ENCODE measurements at regions not wholly inside any gene's neighbourhood (a gene's known extent, or its start where the extent isn't known, plus 50 kb on each side); places are given as distances from the start of the nearest gene placed in this dataset.

DNA sequence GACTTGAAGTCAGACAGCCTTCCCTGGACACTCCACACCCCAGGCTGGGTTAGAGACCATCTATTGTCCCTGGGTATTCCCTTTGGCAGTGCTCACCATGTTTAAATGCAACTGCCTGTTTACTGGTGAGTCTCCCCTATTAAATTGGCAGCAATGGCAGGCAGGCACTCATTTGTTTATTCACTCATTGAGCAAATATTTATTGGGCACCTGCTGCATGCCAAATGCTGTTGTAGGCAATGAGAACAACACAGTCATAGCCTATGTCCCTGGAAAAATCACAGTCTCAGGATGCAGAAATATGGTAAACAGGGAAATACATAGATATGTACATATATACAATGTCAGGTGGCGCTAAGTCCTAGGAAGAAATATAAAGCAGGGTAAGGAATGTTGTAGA lies 212.8 kb downstream of the SUDS3 start:
- no peaks in the 10 kb centered on the region for H3K36me3 ChIP-seq
- no peak for DNase-seq
- intact Hi-C loops (cut with DNase I), result no loop called here
- H3K27me3 ChIP-seq, result no peaks in the 10 kb centered on the region
- H3K4me3 ChIP-seq, result no peak overlapping the region
- TF ChIP-seq, protein P1, sequence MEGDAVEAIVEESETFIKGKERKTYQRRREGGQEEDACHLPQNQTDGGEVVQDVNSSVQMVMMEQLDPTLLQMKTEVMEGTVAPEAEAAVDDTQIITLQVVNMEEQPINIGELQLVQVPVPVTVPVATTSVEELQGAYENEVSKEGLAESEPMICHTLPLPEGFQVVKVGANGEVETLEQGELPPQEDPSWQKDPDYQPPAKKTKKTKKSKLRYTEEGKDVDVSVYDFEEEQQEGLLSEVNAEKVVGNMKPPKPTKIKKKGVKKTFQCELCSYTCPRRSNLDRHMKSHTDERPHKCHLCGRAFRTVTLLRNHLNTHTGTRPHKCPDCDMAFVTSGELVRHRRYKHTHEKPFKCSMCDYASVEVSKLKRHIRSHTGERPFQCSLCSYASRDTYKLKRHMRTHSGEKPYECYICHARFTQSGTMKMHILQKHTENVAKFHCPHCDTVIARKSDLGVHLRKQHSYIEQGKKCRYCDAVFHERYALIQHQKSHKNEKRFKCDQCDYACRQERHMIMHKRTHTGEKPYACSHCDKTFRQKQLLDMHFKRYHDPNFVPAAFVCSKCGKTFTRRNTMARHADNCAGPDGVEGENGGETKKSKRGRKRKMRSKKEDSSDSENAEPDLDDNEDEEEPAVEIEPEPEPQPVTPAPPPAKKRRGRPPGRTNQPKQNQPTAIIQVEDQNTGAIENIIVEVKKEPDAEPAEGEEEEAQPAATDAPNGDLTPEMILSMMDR (IDR thresholded peaks at IDR 0.05), result no peak
- H3K27ac ChIP-seq, result no peak overlapping the region
- H3K9me3 ChIP-seq, result no peaks in the 10 kb centered on the region
- H3K4me1 ChIP-seq, result no peaks in the 10 kb centered on the region
- no peak for ATAC-seq

DNA sequence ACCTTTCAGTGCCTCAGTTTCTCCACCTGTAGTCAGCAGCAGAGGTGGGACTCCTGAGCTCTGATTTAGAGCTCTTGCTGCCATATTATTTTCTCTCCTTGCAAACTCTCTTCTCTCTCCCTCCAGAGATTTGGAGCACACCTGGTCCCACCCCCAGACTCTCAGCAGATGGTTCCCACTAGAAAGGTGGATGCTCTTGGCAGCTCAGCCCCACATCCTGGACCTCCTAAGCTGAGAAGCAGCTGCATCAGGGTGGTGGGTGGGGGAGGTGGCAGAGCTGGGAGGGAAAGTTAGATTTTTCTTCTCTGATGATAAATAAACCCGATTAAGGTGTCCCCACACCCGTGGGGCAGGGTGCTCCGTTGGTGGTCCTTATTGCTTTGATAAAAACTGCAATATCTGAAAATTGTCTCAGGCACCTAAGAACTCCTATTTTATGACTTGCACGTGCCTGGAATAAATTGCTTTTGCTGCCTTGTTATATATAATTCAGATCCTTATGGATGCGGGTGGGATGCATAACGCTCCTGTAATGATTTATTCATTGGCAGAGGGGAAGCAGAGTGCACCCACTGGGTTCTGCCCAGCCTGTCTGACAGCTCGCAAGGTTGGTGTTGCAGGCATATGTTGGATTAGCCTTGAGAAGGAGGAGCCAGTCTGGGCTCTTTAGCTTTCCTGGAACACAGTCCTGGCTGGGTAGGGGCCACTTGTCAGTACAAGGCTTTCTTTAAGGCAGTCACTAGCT lies 214.2 kb downstream of the SUDS3 start:
- ATAC-seq (no peak), DNase-seq (no peak)
- intact Hi-C loops (cut with DNase I), result no loop called here
- no peak overlapping the region for H3K27ac ChIP-seq
- no peaks in the 10 kb centered on the region for H3K36me3 ChIP-seq
- no peaks in the 10 kb centered on the region for H3K9me3 ChIP-seq
- TF ChIP-seq, protein P1 (IDR thresholded peaks at IDR 0.05), result no peak
- H3K4me1 ChIP-seq, result no peaks in the 10 kb centered on the region
- H3K27me3 ChIP-seq, result no peaks in the 10 kb centered on the region
- H3K4me3 ChIP-seq, result no peak overlapping the region

DNA sequence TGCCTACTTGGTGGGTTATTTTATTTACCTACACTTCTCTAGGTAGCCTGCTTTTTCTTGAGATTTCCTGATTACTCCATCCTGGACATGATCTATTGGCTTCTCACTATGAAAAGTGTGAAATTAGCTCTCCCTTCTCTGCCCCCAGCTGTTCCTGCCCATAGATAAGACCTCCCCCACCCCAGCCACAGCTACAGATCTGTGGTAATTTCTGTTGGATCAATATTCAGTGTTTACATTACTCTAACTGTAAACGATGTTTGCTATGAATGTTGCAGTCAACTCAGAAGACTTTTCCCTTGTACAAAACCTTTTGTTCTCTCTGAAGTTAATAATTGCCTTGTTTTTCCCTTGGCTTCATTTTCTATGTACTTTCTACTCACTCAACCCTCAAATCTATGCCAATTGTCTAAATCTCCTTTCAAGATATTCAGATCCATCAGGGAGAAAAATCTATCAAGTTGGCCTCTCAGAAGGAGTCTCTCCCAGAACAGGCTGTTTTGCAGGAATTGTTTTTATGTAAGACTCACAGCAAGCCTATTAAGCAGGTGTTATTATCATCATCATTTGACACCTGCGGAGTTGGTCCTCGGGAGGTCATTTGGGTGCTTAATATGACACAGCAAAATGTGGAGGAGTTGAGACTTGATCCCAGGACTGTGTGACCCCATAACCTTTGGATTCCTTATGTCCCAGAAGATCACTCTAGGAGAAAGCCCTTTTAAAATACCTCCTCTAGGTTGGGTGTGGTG lies 227.4 kb downstream of the SUDS3 start:
- ATAC-seq, result no peak

DNA sequence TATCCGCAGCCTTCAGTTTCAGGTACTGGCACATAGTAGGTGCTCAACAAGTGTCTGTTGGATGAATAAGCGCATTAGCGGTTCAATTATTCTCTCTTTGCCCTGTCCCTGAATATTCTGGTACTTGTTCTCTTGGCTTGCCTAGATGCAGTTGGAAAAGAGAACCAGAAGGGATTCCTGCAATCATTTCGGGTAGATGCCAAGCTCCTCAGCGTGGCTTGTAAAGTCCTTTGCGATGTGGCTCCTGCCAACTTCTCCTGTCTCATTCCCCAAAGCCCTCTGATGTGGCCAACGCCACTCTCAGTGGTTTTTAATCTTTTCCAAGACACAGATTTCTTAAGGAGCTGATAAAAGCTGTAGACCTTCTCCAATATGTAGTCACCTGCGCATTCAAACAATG lies 230.3 kb downstream of the SUDS3 start:
- Histone ChIP-seq H3K27me3 (no peaks in the 10 kb centered on the region), H3K4me1 (no peaks in the 10 kb centered on the region), H3K27ac (no peak overlapping the region), H3K4me3 (no peak overlapping the region), H3K9me3 (no peaks in the 10 kb centered on the region), H3K36me3 (no peaks in the 10 kb centered on the region)
- intact Hi-C loops (cut with DNase I), result no loop called here
- no peak for DNase-seq
- ATAC-seq, result no peak
- TF ChIP-seq, protein P1 (IDR thresholded peaks at IDR 0.05), result no peak

More for the DNA sequence above, 227.4 kb downstream of the SUDS3 start:
- Histone ChIP-seq H3K27ac (no peak overlapping the region), H3K36me3 (no peaks in the 10 kb centered on the region), H3K27me3 (no peaks in the 10 kb centered on the region), H3K4me3 (no peak overlapping the region), H3K4me1 (no peaks in the 10 kb centered on the region), H3K9me3 (no peaks in the 10 kb centered on the region)
- intact Hi-C loops (cut with DNase I), result no loop called here
- no peak for DNase-seq
- TF ChIP-seq, protein P1 (IDR thresholded peaks at IDR 0.05), result no peak

DNA sequence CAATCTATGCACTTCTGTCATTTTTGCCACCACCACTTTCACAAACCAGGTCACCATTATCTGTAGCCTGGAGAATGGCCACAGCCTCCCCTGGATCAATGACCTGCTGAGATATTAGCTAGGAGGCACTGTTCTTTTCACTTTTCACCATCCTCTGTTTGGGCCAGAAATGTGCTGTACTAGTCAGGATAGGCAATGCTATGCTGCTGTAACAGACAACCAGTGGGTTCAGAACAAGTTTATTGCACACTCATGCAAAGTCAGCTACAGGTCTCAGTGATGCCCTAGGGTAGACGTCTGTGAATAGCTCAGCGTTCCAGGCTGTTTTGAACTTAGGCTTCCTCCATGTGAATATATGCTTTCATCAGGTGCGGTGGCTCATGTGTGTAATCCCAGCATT lies 231.5 kb downstream of the SUDS3 start:
- H3K27ac ChIP-seq, result no peak overlapping the region
- no peak for ATAC-seq
- DNase-seq, result no peak
- intact Hi-C loops (cut with DNase I), result no loop called here
- no peaks in the 10 kb centered on the region for H3K36me3 ChIP-seq
- H3K9me3 ChIP-seq, result no peaks in the 10 kb centered on the region
- no peak overlapping the region for H3K4me3 ChIP-seq
- H3K27me3 ChIP-seq, result no peaks in the 10 kb centered on the region
- H3K4me1 ChIP-seq, result no peaks in the 10 kb centered on the region
- TF ChIP-seq, protein P1 (IDR thresholded peaks at IDR 0.05), result no peak

Data from upper lobe of right lung (tissue), 1 donor.